NCI-H2196 treated with DMSO at 0.1 percent for 48 hours (cell line): ENCODE measurements at regions not wholly inside any gene's neighbourhood (a gene's known extent, or its start where the extent isn't known, plus 50 kb on each side); places are given as distances from the start of the nearest gene placed in this dataset.

Experiments used
- DNase-seq: peaks from one replicate; lab custom pipeline; 2025; ENCODE audit not compliant: unreplicated experiment; lab: John Stamatoyannopoulos, UW

GRCh38 chr4:65845199-65845773, 175.0 kb upstream of the EPHA5 start:
- DNase-seq, result no peak

- no peak for DNase-seq
Observed at GRCh38 chr4:65839164-65839931, 169.1 kb upstream of the EPHA5 start.

GRCh38 chr4:65834707-65835106, 164.4 kb upstream of the EPHA5 start:
- no peak for DNase-seq

GRCh38 chr4:65831828-65832227, 161.5 kb upstream of the EPHA5 start:
- DNase-seq, result no peak

- DNase-seq, result no peak
Observed at GRCh38 chr4:65825116-65825753, 154.9 kb upstream of the EPHA5 start.

GRCh38 chr4:65819192-65819591, 148.9 kb upstream of the EPHA5 start:
- no peak for DNase-seq

- no peak for DNase-seq
Observed at GRCh38 chr4:65805936-65806335, 135.6 kb upstream of the EPHA5 start.

- no peak for DNase-seq
Observed at GRCh38 chr4:65799513-65799912, 129.2 kb upstream of the EPHA5 start.

GRCh38 chr4:65798498-65799127, 128.3 kb upstream of the EPHA5 start:
- DNase-seq, result no peak

GRCh38 chr4:65791812-65792308, 121.6 kb upstream of the EPHA5 start:
- no peak for DNase-seq

- no peak for DNase-seq
Observed at GRCh38 chr4:65791111-65791811, 121.0 kb upstream of the EPHA5 start.

- no peak for DNase-seq
Observed at GRCh38 chr4:65789805-65790204, 119.5 kb upstream of the EPHA5 start.

GRCh38 chr4:65789341-65789740, 119.1 kb upstream of the EPHA5 start:
- DNase-seq, result no peak

GRCh38 chr4:65777270-65777669, 107.0 kb upstream of the EPHA5 start:
- no peak for DNase-seq

- no peak for DNase-seq
Observed at GRCh38 chr4:65773636-65774035, 103.3 kb upstream of the EPHA5 start.

GRCh38 chr4:65747386-65747785, 77.1 kb upstream of the EPHA5 start:
- no peak for DNase-seq

- DNase-seq, result no peak
Observed at GRCh38 chr4:65738134-65738533, 67.8 kb upstream of the EPHA5 start.

- DNase-seq, result peak; percentile 2
Observed at GRCh38 chr4:65737672-65738071, 67.4 kb upstream of the EPHA5 start.

- no peak for DNase-seq
Observed at GRCh38 chr4:65724973-65725372, 54.7 kb upstream of the EPHA5 start.
